Muscle of leg (tissue), 3 donors: ENCODE measurements at regions not wholly inside any gene's neighbourhood (a gene's known extent, or its start where the extent isn't known, plus 50 kb on each side); places are given as distances from the start of the nearest gene placed in this dataset.

ENCODE experiments used
- DNase-seq: peaks from one replicate; pipeline ENCODE4 v3.0.0; 2013
- H3K27ac ChIP-seq: one replicate; pipeline ENCODE4 v1.5.1; 2013; ENCODE audit warnings: mild to moderate bottlenecking, low read length, control low read depth
- H3K27me3 ChIP-seq: one replicate; pipeline ENCODE4 v1.6.1; 2013; ENCODE audit warnings: low read length; ENCODE audit not compliant: control insufficient read depth, insufficient read depth
- H3K36me3 ChIP-seq: one replicate; pipeline ENCODE4 v1.6.1; 2013; ENCODE audit warnings: low read length; ENCODE audit not compliant: control insufficient read depth, insufficient read depth
- H3K4me1 ChIP-seq: one replicate; pipeline ENCODE4 v1.6.1; 2013; ENCODE audit warnings: low read length; ENCODE audit not compliant: control insufficient read depth, insufficient read depth
- H3K4me3 ChIP-seq: one replicate; pipeline ENCODE4 v1.5.1; 2013; ENCODE audit warnings: low read length, control low read depth
- H3K9me3 ChIP-seq: replicated peaks from 2 replicates; pipeline ENCODE4 v1.6.1; 2013; ENCODE audit warnings: low read depth, low read length; ENCODE audit not compliant: control insufficient read depth
- WGBS: methylation state at CpG from one replicate; pipeline ENCODE4 v1.1.5; 2013; ENCODE audit warnings: missing lambda C conversion rate; ENCODE audit not compliant: insufficient coverage; 5-methylcytosine and 5-hydroxymethylcytosine counted together

GRCh38 chr4:53821179-53821851 lies 230.0 kb upstream of the LNX1 start:
- H3K36me3 ChIP-seq, result no peaks in the 10 kb centered on the region
- no peaks in the 10 kb centered on the region for H3K4me1 ChIP-seq
- H3K27ac ChIP-seq, result no peak overlapping the region
- 43% methylated on average over 4 of the region's 8 CpGs for WGBS
- DNase-seq, result peak; percentile 8
- no peaks in the 10 kb centered on the region for H3K27me3 ChIP-seq
- H3K4me3 ChIP-seq, result no peak overlapping the region
- no peaks in the 10 kb centered on the region for H3K9me3 ChIP-seq

DNA sequence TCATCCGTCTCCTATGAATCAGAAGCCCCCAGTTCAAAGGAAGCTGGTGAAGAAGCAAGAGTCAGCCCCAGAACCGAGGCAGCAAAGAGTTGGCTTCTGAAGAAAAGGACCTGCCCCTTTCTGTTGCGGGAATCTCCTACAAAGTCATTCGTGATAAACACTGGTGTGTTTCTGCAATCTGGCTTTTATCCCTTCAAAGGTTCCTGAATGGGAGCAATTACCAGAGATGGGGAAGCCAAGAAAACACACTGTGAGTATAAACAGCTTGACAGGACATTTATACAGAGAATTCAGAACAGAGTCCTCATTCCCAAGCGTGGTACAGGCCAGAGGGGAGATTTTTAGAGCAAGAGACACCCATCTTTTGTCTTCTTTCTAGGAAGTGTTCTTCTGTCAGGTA lies 226.8 kb upstream of the LNX1 start:
- H3K27me3 ChIP-seq, result no peaks in the 10 kb centered on the region
- WGBS, result 34% methylated on average over 4 of the region's 5 CpGs

DNA sequence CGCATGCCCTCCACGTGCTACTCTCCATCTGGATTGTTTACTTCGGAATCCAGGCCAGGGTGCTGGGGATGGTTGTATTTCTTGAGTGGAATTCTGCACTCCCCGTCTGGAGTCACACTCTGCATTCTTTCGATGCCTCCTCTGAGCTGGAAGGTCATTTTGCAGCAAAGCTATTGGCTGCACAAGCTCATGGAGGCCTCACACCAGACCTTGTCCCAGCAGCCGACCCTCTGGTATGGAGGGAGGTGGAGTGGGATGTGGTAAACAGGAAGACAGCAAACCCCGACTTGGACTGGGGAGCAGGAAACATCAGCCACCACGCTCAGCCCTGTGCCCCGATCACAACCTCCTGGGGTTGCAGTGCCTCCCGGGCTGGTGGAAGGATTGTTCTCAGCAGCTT lies 225.3 kb upstream of the LNX1 start:
- Histone ChIP-seq H3K4me1 (no peaks in the 10 kb centered on the region), H3K27me3 (no peaks in the 10 kb centered on the region), H3K36me3 (no peaks in the 10 kb centered on the region), H3K4me3 (no peak overlapping the region), H3K9me3 (no peaks in the 10 kb centered on the region), H3K27ac (no peak overlapping the region)
- no peak for DNase-seq
- WGBS, result 73% methylated on average over 5 of the region's 10 CpGs

More for the DNA sequence above, 226.8 kb upstream of the LNX1 start:
- H3K4me1 ChIP-seq, result no peaks in the 10 kb centered on the region
- DNase-seq, result no peak
- no peaks in the 10 kb centered on the region for H3K36me3 ChIP-seq
- H3K27ac ChIP-seq, result no peak overlapping the region
- no peaks in the 10 kb centered on the region for H3K9me3 ChIP-seq
- no peak overlapping the region for H3K4me3 ChIP-seq

- Histone ChIP-seq H3K9me3 (no peaks in the 10 kb centered on the region), H3K4me3 (no peak overlapping the region), H3K4me1 (no peaks in the 10 kb centered on the region), H3K27me3 (no peaks in the 10 kb centered on the region), H3K27ac (no peak overlapping the region), H3K36me3 (no peaks in the 10 kb centered on the region)
- WGBS, result 66% methylated on average over 2 of the region's 3 CpGs
- DNase-seq, result no peak
Measured at GRCh38 chr4:53815281-53815680, 224.0 kb upstream of the LNX1 start.

GRCh38 chr4:53813998-53814397 lies 222.7 kb upstream of the LNX1 start:
- H3K4me1 ChIP-seq, result no peaks in the 10 kb centered on the region
- no peaks in the 10 kb centered on the region for H3K27me3 ChIP-seq
- WGBS, result 47% methylated on average over 3 of the region's 4 CpGs
- H3K4me3 ChIP-seq, result no peak overlapping the region
- H3K36me3 ChIP-seq, result no peaks in the 10 kb centered on the region
- H3K9me3 ChIP-seq, result no peaks in the 10 kb centered on the region
- H3K27ac ChIP-seq, result no peak overlapping the region
- no peak for DNase-seq

GRCh38 chr4:53810643-53811042 lies 219.4 kb upstream of the LNX1 start:
- H3K36me3 ChIP-seq, result no peaks in the 10 kb centered on the region
- H3K27ac ChIP-seq, result no peak overlapping the region
- WGBS, result 97% methylated on average over 4 of the region's 4 CpGs
- no peak overlapping the region for H3K4me3 ChIP-seq
- H3K9me3 ChIP-seq, result no peaks in the 10 kb centered on the region
- no peaks in the 10 kb centered on the region for H3K4me1 ChIP-seq
- no peaks in the 10 kb centered on the region for H3K27me3 ChIP-seq
- DNase-seq, result no peak

- no peak overlapping the region for H3K4me3 ChIP-seq
- no peaks in the 10 kb centered on the region for H3K9me3 ChIP-seq
- 100% methylated on average over 1 of the region's 3 CpGs for WGBS
- no peak overlapping the region for H3K27ac ChIP-seq
- no peaks in the 10 kb centered on the region for H3K36me3 ChIP-seq
- H3K4me1 ChIP-seq, result no peaks in the 10 kb centered on the region
- no peak for DNase-seq
- no peaks in the 10 kb centered on the region for H3K27me3 ChIP-seq
Measured at GRCh38 chr4:53809816-53810215, 218.5 kb upstream of the LNX1 start.

DNA sequence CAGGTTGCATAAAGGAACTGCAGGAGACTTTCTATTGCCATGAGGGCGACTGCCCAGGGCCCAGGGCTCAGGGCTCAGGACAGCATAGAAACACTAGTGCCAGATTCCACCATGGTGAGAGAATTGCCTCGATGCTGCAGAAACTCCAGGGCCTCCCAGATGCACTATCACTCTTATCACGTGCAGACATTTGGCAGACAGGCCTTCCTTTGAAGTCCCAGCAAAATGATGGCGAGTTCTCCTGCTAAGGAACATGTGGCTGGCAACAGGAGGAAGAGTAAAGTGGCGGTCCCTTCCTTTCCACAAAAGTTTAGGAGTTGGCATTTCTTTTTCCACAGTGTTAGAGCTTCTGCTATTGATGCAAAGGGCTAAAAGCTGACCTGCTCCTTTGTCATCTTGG lies 214.0 kb upstream of the LNX1 start:
- H3K36me3 ChIP-seq, result no peaks in the 10 kb centered on the region
- DNase-seq, result no peak
- no peak overlapping the region for H3K4me3 ChIP-seq
- H3K27me3 ChIP-seq, result no peaks in the 10 kb centered on the region
- 48% methylated on average over 3 of the region's 5 CpGs for WGBS
- no peak overlapping the region for H3K27ac ChIP-seq
- no peaks in the 10 kb centered on the region for H3K4me1 ChIP-seq
- no peaks in the 10 kb centered on the region for H3K9me3 ChIP-seq

DNA sequence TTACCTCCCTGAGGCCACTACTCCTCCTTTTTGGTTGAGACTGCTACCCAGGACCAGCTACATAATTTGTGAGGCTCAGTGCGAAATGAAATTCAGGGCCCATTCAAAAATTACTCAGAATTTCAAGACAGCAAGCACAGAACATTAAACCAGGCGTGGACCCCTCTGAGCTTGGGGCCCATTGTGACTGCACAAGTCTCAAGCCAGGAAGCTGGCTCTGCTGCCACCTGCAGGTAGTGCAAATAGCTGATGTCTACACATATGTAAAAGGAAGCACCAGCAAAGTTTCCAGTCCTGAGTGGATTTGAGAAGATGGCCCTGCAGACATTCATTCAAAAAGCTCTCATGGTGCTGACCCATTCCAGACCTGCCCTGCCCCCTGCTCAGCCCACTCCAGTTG lies 213.4 kb upstream of the LNX1 start:
- no peaks in the 10 kb centered on the region for H3K4me1 ChIP-seq
- no peaks in the 10 kb centered on the region for H3K9me3 ChIP-seq
- no peaks in the 10 kb centered on the region for H3K36me3 ChIP-seq
- no peak for DNase-seq
- no peaks in the 10 kb centered on the region for H3K27me3 ChIP-seq
- 50% methylated on average over 2 of the region's 2 CpGs for WGBS
- H3K4me3 ChIP-seq, result no peak overlapping the region
- no peak overlapping the region for H3K27ac ChIP-seq

- WGBS, result 83% methylated on average over 1 of the region's 2 CpGs
- Histone ChIP-seq H3K4me3 (no peak overlapping the region), H3K27ac (no peak overlapping the region), H3K36me3 (no peaks in the 10 kb centered on the region), H3K9me3 (no peaks in the 10 kb centered on the region), H3K27me3 (no peaks in the 10 kb centered on the region), H3K4me1 (no peaks in the 10 kb centered on the region)
- DNase-seq, result no peak
Measured at GRCh38 chr4:53802500-53802899, 211.2 kb upstream of the LNX1 start.

DNA sequence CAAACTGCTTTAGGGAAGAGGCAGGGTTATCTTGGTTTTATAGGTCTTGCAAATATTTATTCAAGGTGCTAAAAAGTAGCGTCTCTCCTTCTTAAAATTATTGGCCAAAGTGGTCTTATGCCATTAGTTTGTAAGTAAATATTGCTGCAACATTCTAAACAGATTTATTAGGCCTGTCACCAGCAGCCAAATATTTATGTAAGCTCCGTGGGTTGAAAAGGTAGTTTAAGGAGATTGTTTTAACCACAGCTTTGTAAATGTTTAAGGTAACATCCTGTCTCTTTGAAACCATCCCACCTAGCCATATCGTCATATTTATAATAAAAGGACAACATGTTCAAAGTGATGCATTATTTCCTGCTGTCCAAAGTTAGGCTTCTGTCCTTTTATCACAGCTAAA lies 210.1 kb upstream of the LNX1 start:
- no CpG with 5 or more reads among the region's 3 CpGs for WGBS
- H3K36me3 ChIP-seq, result no peaks in the 10 kb centered on the region
- no peak overlapping the region for H3K4me3 ChIP-seq
- DNase-seq, result no peak
- H3K9me3 ChIP-seq, result no peaks in the 10 kb centered on the region
- H3K27ac ChIP-seq, result no peak overlapping the region
- no peaks in the 10 kb centered on the region for H3K27me3 ChIP-seq
- H3K4me1 ChIP-seq, result no peaks in the 10 kb centered on the region
